Adrenal gland (tissue), 5 donors: ENCODE measurements at regions not wholly inside any gene's neighbourhood (a gene's known extent, or its start where the extent isn't known, plus 50 kb on each side); places are given as distances from the start of the nearest gene placed in this dataset.

Experiments
- CTCF ChIP-seq, 6 experiments: fragments of 450-650 bp in 4 of 6; fragments of 200-600 bp in 2 of 6; sonication (generic) in 1 of 6; IDR thresholded peaks; 1 replicate in 5 of 6; 2 replicates in 1 of 6; pipeline versions ENCODE4 v1.5.1 to v1.8.0; 2016 to 2021; ENCODE audit warnings: antibody characterized with exemption in 6 of 6, mild to moderate bottlenecking in 2 of 6, moderate library complexity in 1 of 6
- POLR2A ChIP-seq, 2 donors: fragments of 450-650 bp; IDR thresholded peaks; one replicate each; pipeline ENCODE4 v1.6.1; 2017; ENCODE audit warnings: antibody characterized with exemption in 2 of 2, mild to moderate bottlenecking in 2 of 2, moderate library complexity in 1 of 2
- donor health status: DM: no; HTN: no; CAD: no.

GRCh38 chr1:213871179-213871578 lies 116.6 kb upstream of the PROX1 start:
- TF ChIP-seq CTCF (IDR thresholded peaks at IDR 0.05) (no peak), POLR2A (IDR thresholded peaks at IDR 0.05) (no peak)
